Large intestine (tissue), 3 donors: ENCODE measurements at regions not wholly inside any gene's neighbourhood (a gene's known extent, or its start where the extent isn't known, plus 50 kb on each side); places are given as distances from the start of the nearest gene placed in this dataset.

ENCODE experiments used
- DNase-seq, 2 donors: peaks; one replicate each; pipeline versions ENCODE4 v3.0.0 to v3.0.0-alpha.2; 2013
- H3K27ac ChIP-seq: one replicate; pipeline ENCODE4 v1.5.1; 2013; ENCODE audit warnings: low read length
- H3K27me3 ChIP-seq: 2 replicates; pipeline ENCODE4 v1.6.1; 2013; ENCODE audit warnings: low read length; ENCODE audit not compliant: control insufficient read depth, insufficient read depth
- H3K36me3 ChIP-seq: 2 replicates; pipeline ENCODE4 v1.6.1; 2013; ENCODE audit warnings: low read length; ENCODE audit not compliant: control insufficient read depth, insufficient read depth
- H3K4me1 ChIP-seq: one replicate; pipeline ENCODE4 v1.6.1; 2013; ENCODE audit warnings: low read length; ENCODE audit not compliant: control insufficient read depth, insufficient read depth
- H3K4me3 ChIP-seq: one replicate; pipeline ENCODE4 v1.5.1; 2013; ENCODE audit warnings: low read length
- H3K9me3 ChIP-seq: one replicate; pipeline ENCODE4 v1.6.1; 2013; ENCODE audit warnings: mild to moderate bottlenecking, low read depth, low read length, moderate library complexity; ENCODE audit not compliant: control insufficient read depth
- WGBS: methylation state at CpG from one replicate; pipeline ENCODE4 v1.1.5; 2013; ENCODE audit warnings: low lambda C conversion rate; ENCODE audit not compliant: insufficient coverage; 5-methylcytosine and 5-hydroxymethylcytosine counted together

DNA sequence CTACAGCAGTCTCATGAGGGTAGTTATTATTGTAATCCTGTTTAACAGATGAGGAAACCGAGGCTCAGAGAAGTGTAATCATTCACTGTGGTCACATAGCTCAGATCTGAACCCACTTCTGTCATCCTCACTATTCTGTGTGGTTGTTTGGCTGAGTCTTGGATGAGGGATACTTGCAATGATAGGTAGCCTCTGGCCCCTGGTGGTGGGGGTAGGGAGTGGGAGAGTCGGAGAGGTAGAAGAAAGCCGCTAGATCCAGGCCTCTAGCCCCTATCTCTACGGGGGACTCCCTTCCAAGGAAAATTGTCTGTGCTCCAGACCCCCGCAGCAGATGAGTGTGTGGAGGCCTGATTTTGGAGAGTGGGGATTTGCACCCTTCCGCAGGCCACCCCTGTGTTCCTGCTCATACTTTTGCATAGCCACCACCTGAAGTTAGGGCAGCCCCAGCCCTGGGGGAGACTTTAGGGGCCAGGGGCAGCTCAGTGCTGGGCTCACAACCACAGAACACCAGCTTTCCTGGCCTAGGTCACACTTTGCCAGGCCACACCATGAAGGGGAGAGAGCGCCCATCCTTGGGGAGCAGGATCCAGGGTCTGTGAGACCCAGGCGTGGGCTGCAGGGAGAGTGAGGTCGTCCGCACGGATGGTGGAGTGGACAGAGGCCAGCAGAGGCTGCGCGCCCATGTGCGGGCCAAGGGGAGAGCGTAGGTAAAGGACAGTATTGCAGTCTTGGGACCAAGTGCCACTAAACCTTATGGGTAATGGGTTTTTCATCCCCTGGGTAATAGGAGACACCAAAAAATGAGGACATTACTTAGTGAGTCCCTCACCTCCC is 148.2 kb downstream of the GLI2 start:
- no CpG with 5 or more reads among the region's 15 CpGs for WGBS
- no peaks in the 10 kb centered on the region for H3K9me3 ChIP-seq
- peaks cover 2% of the 10 kb centered on the region for H3K4me1 ChIP-seq
- H3K27me3 ChIP-seq, result peaks cover 72% of the 10 kb centered on the region
- no peak overlapping the region for H3K4me3 ChIP-seq
- no peak for DNase-seq
- H3K36me3 ChIP-seq, result no peaks in the 10 kb centered on the region
- no peak overlapping the region for H3K27ac ChIP-seq

DNA sequence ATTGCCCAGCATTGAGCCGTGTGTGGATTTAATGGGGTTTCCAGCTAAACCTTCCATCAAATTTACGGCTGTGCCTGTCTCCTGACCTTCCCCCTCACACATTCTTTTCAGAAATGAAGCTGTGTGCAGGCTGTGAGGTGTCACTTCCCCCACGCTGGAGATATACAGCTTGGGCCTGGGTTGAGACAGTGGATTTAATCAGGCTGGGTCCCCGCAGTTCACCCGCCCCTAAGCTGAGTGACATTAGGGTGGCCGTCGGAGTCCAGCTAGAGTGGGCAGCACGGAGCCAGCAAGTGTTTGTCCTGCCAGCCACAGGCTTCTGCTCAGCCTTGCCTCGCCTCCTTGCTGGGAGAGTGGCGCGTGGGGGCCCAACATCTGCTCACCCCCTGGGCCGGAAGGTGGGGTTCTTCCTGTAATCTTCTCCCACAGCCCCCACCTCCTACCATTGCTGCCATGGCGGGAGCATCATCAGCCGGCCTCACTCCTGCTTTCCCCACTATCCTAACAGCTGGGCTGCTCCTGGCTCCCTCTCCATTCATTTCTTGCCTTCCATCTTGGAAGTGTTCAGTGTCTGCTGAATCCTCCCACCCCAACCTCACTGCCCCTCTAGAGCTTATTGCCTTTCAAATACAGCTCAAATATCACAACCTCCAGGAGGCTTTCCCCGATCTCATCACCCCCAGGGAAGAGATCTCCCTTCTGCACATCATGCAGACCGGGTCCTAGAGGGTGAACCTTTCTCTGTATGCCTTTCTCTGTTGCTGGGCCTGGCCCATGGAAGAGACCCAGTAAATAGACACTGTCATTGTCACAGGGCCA is 149.0 kb downstream of the GLI2 start:
- DNase-seq, result no peak
- Histone ChIP-seq H3K27me3 (peaks cover 70% of the 10 kb centered on the region), H3K36me3 (no peaks in the 10 kb centered on the region), H3K9me3 (no peaks in the 10 kb centered on the region), H3K4me1 (peaks cover 2% of the 10 kb centered on the region), H3K27ac (no peak overlapping the region), H3K4me3 (no peak overlapping the region)
- no CpG with 5 or more reads among the region's 16 CpGs for WGBS

DNA sequence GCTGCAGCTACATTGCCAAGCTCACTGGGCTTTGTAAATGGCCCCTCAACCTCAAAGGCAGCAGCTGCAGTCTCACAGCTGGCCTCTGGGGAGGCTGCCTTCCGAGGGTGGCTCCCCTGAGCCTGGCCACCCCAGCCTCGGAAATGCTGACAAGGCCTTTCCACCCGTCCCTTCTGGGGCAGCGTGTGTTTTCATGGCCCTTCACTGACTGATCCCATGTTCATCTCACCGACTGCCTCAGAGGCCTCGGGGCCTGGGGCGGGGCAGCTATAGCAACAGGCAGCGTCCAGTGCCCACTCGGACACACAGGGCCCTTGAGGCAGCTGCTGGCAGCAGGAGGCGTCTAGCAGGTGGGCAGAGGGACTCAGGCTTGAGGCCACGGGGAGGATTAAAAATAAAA is 149.7 kb downstream of the GLI2 start:
- DNase-seq, result no peak
- no CpG with 5 or more reads among the region's 11 CpGs for WGBS
- H3K27ac ChIP-seq, result no peak overlapping the region
- peaks cover 2% of the 10 kb centered on the region for H3K4me1 ChIP-seq
- H3K27me3 ChIP-seq, result peaks cover 64% of the 10 kb centered on the region
- no peaks in the 10 kb centered on the region for H3K36me3 ChIP-seq
- no peaks in the 10 kb centered on the region for H3K9me3 ChIP-seq
- H3K4me3 ChIP-seq, result no peak overlapping the region

DNA sequence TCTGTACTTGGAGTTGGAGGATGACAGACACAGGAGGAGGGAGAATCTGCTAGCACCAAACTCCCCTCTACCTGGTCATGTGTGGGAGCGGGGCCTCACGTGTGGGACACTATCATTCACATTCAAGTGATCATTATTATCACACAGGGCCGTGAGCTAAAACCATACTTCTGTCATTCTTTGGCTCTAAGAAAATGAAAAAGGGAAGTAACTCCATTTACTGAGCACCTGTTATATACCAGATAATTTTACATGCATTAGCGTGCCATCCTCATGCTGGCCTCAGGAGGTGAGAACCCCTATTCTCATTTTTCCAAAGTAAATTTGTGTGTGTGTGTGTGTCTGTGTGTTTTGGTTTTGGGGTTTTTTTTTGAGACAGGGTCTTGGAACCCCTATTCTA is 150.1 kb downstream of the GLI2 start:
- Histone ChIP-seq H3K27ac (no peak overlapping the region), H3K9me3 (no peaks in the 10 kb centered on the region), H3K27me3 (peaks cover 61% of the 10 kb centered on the region), H3K4me3 (no peak overlapping the region), H3K4me1 (peaks cover 2% of the 10 kb centered on the region), H3K36me3 (no peaks in the 10 kb centered on the region)
- no peak for DNase-seq
- no CpG with 5 or more reads among the region's 4 CpGs for WGBS

DNA sequence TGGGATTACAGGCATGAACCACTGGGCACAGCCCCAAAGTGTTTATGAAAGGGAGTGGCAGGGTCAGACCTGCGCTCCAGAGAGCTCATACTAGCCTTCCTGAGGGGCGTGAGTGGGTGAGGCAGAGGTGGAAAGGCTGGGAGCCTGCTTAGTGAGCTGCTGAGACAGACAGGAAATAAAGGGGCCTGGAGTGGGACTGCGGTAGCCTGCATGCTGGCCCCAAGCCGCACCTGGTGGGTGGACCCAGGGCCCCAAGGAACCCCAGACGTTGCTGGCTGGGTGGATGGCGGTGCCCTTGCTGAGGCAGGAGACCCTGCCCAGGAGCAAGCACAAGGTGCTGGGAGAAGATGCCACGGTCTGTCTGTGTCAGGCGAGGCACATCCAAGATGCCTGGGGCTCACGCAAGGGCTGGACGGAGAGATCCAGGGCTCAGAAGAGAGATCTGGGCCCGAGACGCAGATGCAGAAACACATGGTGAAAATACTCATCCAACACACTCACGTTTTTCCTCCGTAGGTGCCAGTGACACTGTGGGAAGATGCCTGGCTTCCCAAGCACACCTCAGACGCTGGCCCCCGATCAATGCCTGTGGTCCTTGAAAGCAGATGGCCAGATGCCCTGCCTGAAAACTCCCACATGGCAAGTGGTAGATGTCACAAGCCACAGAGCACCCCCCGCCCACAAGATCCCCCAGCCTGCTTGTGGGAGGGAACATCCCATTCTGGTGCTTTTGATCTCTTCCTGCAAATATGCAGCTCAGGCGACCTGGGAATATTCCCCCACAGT is 151.1 kb downstream of the GLI2 start:
- Histone ChIP-seq H3K27ac (no peak overlapping the region), H3K4me3 (no peak overlapping the region), H3K9me3 (no peaks in the 10 kb centered on the region), H3K27me3 (peaks cover 56% of the 10 kb centered on the region), H3K36me3 (no peaks in the 10 kb centered on the region), H3K4me1 (peaks cover 2% of the 10 kb centered on the region)
- DNase-seq, result no peak
- WGBS, result no CpG with 5 or more reads among the region's 18 CpGs

DNA sequence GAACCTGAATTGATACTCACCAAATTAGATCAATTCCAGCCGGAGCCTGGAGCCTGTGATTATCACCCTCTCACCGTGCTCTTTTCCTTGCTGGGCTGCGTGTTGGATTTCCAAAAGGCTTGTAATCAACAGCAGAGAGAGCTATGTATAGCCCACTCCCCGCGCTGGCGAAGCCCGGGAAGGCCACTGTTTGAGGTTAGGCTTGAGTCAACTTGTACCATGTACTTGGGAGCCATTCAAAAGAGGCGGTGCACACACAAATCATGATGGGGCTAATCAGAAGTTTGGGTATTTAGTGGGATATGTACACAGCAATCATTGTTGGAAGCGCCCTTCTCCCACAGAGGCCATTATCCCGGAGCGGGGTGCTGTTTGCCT is 151.6 kb downstream of the GLI2 start:
- no peaks in the 10 kb centered on the region for H3K36me3 ChIP-seq
- H3K4me1 ChIP-seq, result peaks cover 2% of the 10 kb centered on the region
- no peak overlapping the region for H3K27ac ChIP-seq
- H3K27me3 ChIP-seq, result peaks cover 55% of the 10 kb centered on the region
- H3K9me3 ChIP-seq, result no peaks in the 10 kb centered on the region
- WGBS, result no CpG with 5 or more reads among the region's 11 CpGs
- no peak for DNase-seq
- H3K4me3 ChIP-seq, result no peak overlapping the region

DNA sequence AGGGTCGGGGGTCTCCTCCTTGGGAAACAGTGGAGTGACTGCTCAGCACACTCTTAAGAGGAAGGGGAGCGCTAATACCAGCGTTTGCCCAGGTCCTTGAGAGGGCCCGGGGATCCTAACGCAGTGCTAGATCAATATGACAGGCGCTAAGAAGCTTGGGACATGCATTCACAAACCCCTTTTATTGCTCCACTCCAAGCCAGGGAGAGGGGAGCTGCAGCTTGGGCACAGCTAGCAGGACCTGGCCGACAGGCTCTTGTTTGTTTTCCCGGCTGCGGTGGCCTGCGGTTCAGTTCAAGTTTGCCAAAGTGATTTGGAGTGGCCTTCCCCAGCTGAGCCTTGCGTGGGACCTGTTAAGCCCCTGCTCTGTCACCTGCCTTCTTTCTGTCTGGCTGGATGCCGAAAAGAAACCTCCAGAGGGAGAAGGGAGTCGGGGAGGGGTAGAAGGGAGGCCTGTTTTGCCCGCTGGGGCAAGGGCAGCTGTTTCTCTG is 152.1 kb downstream of the GLI2 start:
- Histone ChIP-seq H3K27ac (no peak overlapping the region), H3K4me3 (no peak overlapping the region), H3K4me1 (peaks cover 3% of the 10 kb centered on the region), H3K27me3 (peaks cover 52% of the 10 kb centered on the region), H3K9me3 (no peaks in the 10 kb centered on the region), H3K36me3 (no peaks in the 10 kb centered on the region)
- DNase-seq, result no peak
- 20% methylated on average over 1 of the region's 14 CpGs for WGBS

DNA sequence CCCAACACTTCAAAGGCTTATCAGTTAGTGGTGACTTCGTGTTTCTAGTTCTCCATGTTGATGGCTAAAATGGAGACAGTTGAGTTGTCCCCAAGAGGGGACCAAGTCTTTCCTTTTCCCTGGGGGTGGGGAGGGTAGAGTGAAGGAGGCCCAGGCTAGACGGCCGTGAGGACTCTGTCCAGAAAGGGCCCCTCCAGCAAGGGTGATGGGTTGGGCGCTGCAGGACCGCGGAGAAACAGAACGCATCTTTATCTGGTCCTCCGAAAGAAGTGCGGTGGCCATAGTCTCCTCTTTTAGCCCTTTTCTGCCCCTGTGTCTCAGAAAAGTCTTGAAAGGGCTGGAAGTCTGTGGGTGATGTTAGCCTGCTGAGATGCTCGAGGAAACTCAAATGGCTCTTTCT is 153.2 kb downstream of the GLI2 start:
- DNase-seq, result no peak
- peaks cover 46% of the 10 kb centered on the region for H3K27me3 ChIP-seq
- no CpG with 5 or more reads among the region's 10 CpGs for WGBS
- no peak overlapping the region for H3K4me3 ChIP-seq
- H3K4me1 ChIP-seq, result peaks cover 12% of the 10 kb centered on the region
- no peaks in the 10 kb centered on the region for H3K9me3 ChIP-seq
- no peaks in the 10 kb centered on the region for H3K36me3 ChIP-seq
- no peak overlapping the region for H3K27ac ChIP-seq

DNA sequence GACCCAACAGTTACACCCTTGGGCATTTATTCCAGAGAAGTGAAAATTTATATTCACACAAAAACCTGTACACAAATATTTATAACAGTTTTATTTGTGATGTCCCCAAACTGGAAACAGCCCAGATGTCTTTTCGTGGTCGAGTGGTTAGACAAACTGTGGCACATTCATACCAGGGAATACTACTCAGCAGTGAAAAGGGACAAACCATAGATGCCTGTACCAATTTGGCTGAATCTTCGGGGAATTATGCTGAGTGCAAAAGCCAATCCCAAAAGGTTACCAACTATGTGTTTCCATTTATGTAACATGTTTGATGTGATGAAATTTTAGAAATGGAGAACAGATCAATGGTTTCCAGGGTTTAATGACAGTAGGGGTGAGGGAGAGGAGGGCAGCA is 154.3 kb downstream of the GLI2 start:
- no peaks in the 10 kb centered on the region for H3K36me3 ChIP-seq
- no peak for DNase-seq
- H3K27me3 ChIP-seq, result peaks cover 38% of the 10 kb centered on the region
- H3K4me3 ChIP-seq, result no peak overlapping the region
- no peak overlapping the region for H3K27ac ChIP-seq
- H3K4me1 ChIP-seq, result peaks cover 19% of the 10 kb centered on the region
- no CpG with 5 or more reads among the region's 3 CpGs for WGBS
- H3K9me3 ChIP-seq, result no peaks in the 10 kb centered on the region
